ENCODE measurements at regions not wholly inside any gene's neighbourhood (a gene's known extent, or its start where the extent isn't known, plus 50 kb on each side); places are given as distances from the start of the nearest gene placed in this dataset.

GRCh38 chr1:40928699-40929098 lies 50.8 kb upstream of the CTPS1 start:
- BruUV-seq (replicated peaks) = no TSS peak
- Mint-ChIP-seq H3K36me3 (ENCODE audit: insufficient read depth, unreplicated experiment) (no peaks in the 10 kb centered on the region), H3K27ac (ENCODE audit: low read depth, unreplicated experiment) (no peak overlapping the region), H3K9me3 (ENCODE audit: unreplicated experiment) (no peaks in the 10 kb centered on the region), H3K4me3 (ENCODE audit: unreplicated experiment) (no peak overlapping the region), H3K27me3 (ENCODE audit: insufficient read depth, unreplicated experiment) (no peaks in the 10 kb centered on the region), H3K4me1 (ENCODE audit: insufficient read depth, unreplicated experiment) (peaks cover 7% of the 10 kb centered on the region)
- no peak for TF ChIP-seq CTCF (IDR thresholded peaks at IDR 0.05; ENCODE audit: unreplicated experiment)
- POLR2A ChIA-PET = no interaction called here
- DNase-seq (ENCODE audit: unreplicated experiment) = no peak
- CTCF ChIA-PET = interaction anchor here (0.9 to 1.6 kb wide), 2 partner anchors 16 to 23 kb away, joined by 4 to 5 read pairs; no protein-coding TSS in a partner anchor
- intact Hi-C loops (cut with micrococcal nuclease) = no loop called here

- POLR2A ChIA-PET = interaction anchor here (1.3 kb wide), 1 partner anchor 32 kb away, joined by 6 read pairs; no protein-coding TSS in a partner anchor
- Mint-ChIP-seq H3K4me1 (ENCODE audit: insufficient read depth, unreplicated experiment) (peaks cover 7% of the 10 kb centered on the region), H3K36me3 (ENCODE audit: insufficient read depth, unreplicated experiment) (no peaks in the 10 kb centered on the region), H3K9me3 (ENCODE audit: unreplicated experiment) (no peaks in the 10 kb centered on the region), H3K27ac (ENCODE audit: low read depth, unreplicated experiment) (no peak overlapping the region), H3K4me3 (ENCODE audit: unreplicated experiment) (no peak overlapping the region), H3K27me3 (ENCODE audit: insufficient read depth, unreplicated experiment) (no peaks in the 10 kb centered on the region)
- intact Hi-C loops (cut with micrococcal nuclease) = no loop called here
- no peak for TF ChIP-seq CTCF (IDR thresholded peaks at IDR 0.05; ENCODE audit: unreplicated experiment)
- BruUV-seq (replicated peaks) = no TSS peak
- no peak for DNase-seq (ENCODE audit: unreplicated experiment)
- CTCF ChIA-PET = interaction anchor here (0.9 to 1.6 kb wide), 5 partner anchors 10 to 24 kb away, joined by 3 to 8 read pairs (median 4); no protein-coding TSS in a partner anchor
These were observed 50.3 kb upstream of the CTPS1 start for GRCh38 chr1:40929155-40929554.

Data from MCF 10A (cell line).